Activated naive CD8-positive, alpha-beta T cell treated with anti-CD3 and anti-CD28 coated beads, Interleukin-2, amount 10 ng/mL, durations not matched to agents 7 days and 5 days (primary cell): ENCODE measurements at regions not wholly inside any gene's neighbourhood (a gene's known extent, or its start where the extent isn't known, plus 50 kb on each side); places are given as distances from the start of the nearest gene placed in this dataset.
"Not testable (repeated sequence)": the region's sequence is repeated elsewhere in the genome, so short reads cannot be mapped to it uniquely, and the experiment has no call there.

Source experiments
- ATAC-seq: fragments of 150-1000 bp; cut with Tn5 transposase; one replicate; pipeline ENCODE4 v1.10.0; 2021; ENCODE audit warnings: low read depth, moderate library complexity
- POLR2A ChIA-PET: fragments of 350-600 bp; sonication (Branson Sonifier 250); formaldehyde crosslinking; loops from one replicate; lab custom pipeline; 2021; ENCODE audit warnings: antibody characterized with exemption; lab: Charles Lee
- DNase-seq: peaks from one replicate; pipeline ENCODE4 v3.0.0; 2021
- H3K27ac Mint-ChIP-seq: one replicate; pipeline ENCODE4 v1.8.0; 2022; ENCODE audit warnings: mild to moderate bottlenecking, mixed read lengths
- H3K27me3 Mint-ChIP-seq: one replicate; pipeline ENCODE4 v1.8.0; 2022; ENCODE audit warnings: mild to moderate bottlenecking, moderate library complexity, mixed read lengths
- H3K36me3 Mint-ChIP-seq: one replicate; pipeline ENCODE4 v1.8.0; 2021; ENCODE audit warnings: mild to moderate bottlenecking, mixed read lengths
- H3K4me1 Mint-ChIP-seq: one replicate; pipeline ENCODE4 v1.8.0; 2021; ENCODE audit warnings: mixed read lengths
- H3K4me3 Mint-ChIP-seq: one replicate; pipeline ENCODE4 v1.8.0; 2022; ENCODE audit warnings: mild to moderate bottlenecking, moderate library complexity, mixed read lengths
- H3K9me3 Mint-ChIP-seq: one replicate; pipeline ENCODE4 v1.8.0; 2021; ENCODE audit warnings: mixed read lengths

DNA sequence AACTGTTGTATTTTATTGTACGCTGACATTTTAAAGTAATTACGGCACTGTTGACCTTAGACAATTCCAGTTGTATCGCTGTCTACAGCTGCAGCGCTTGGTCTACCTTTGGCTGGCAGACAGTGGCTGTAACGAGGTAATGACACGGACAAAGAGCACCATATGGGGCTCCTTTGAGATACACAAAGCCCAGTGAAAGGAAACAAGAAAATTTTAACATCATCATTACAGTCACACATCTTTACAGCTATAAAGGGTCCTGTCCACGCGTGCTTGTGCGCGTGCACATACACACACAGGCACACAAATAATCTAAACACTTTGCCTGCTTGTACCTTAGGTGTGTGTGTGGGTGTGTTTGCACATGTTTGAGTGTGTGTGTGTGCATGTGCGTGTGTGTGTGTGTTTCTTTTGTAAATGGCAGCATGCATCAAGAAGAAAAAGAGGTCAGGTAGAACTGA is 946.0 kb downstream of the NR2F1-AS1 start:
- no peak for ATAC-seq
- Mint-ChIP-seq H3K4me1 (no peaks in the 10 kb centered on the region), H3K27me3 (no peaks in the 10 kb centered on the region), H3K27ac (no peak overlapping the region), H3K36me3 (no peaks in the 10 kb centered on the region), H3K4me3 (no peak overlapping the region), H3K9me3 (peaks cover 1% of the 10 kb centered on the region)
- POLR2A ChIA-PET: no interaction called here
- DNase-seq: no peak

DNA sequence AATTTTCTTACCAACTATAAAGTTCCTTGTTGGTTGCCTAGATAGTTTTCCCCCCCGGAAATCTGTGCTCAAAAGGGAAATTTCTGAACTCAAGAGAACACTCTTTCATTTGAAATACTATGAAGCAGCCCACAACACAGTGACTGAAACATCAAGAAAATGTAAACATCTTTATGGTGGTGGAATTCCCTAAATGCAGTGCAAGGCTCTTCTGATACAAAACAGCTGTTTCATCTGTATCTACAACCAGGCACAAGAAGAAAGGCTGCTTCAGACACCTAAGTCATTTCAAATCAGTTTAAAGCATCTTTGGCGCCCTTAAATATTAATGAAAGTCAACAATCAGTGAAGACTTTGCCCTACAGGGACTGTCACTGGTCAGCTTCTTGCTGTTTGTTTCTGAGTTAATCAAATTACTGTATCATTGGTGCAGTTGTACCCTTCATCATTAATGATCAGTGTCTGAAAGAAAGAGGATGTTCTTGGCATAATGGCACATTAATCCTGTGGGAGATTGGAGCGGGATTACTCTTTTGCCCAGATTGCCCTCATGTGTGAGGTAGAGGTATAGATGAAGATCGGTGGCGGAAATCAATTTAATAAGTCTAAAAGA is 947.0 kb downstream of the NR2F1-AS1 start:
- H3K4me3 Mint-ChIP-seq: no peak overlapping the region
- POLR2A ChIA-PET: no interaction called here

DNA sequence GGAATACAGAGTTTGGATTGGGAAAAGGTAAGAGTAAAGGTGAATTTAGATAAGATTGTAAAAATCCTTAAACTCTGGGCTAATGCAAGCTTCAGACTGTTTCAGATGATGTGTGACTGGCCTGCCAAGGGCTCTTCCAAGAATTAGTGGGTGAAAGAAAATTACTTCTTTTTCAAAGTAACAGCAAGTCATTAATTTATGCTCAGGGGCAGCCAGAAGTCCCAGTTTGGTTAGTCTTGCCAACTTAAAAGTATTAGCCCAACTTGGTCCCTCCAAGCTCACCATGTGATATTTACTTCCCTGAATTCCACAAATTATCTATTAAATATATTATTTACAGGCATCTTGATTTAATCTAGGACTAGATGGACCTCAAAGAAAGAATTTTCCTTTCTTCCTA is 947.8 kb downstream of the NR2F1-AS1 start:
- no peaks in the 10 kb centered on the region for H3K36me3 Mint-ChIP-seq
- ATAC-seq (no peak), DNase-seq (no peak)
- H3K9me3 Mint-ChIP-seq: peaks cover 5% of the 10 kb centered on the region
- H3K27ac Mint-ChIP-seq: no peak overlapping the region
- POLR2A ChIA-PET: no interaction called here
- H3K4me3 Mint-ChIP-seq: no peak overlapping the region
- no peaks in the 10 kb centered on the region for H3K4me1 Mint-ChIP-seq
- H3K27me3 Mint-ChIP-seq: no peaks in the 10 kb centered on the region

More for the DNA sequence above, 947.0 kb downstream of the NR2F1-AS1 start:
- Mint-ChIP-seq H3K9me3 (peaks cover 3% of the 10 kb centered on the region), H3K27me3 (no peaks in the 10 kb centered on the region), H3K27ac (no peak overlapping the region), H3K36me3 (no peaks in the 10 kb centered on the region), H3K4me1 (no peaks in the 10 kb centered on the region)
- ATAC-seq: no peak
- no peak for DNase-seq

- DNase-seq, H3K4me3 Mint-ChIP-seq, H3K4me1 Mint-ChIP-seq, H3K9me3 Mint-ChIP-seq, H3K27ac Mint-ChIP-seq, H3K27me3 Mint-ChIP-seq, POLR2A ChIA-PET, H3K36me3 Mint-ChIP-seq, ATAC-seq: not testable (repeated sequence)
These were observed 949.8 kb downstream of the NR2F1-AS1 start for GRCh38 chr5:92631237-92631701.

- H3K27ac Mint-ChIP-seq: no peak overlapping the region
- H3K4me3 Mint-ChIP-seq: no peak overlapping the region
- H3K9me3 Mint-ChIP-seq: peaks cover 5% of the 10 kb centered on the region
- ATAC-seq (no peak), DNase-seq (no peak)
- no peaks in the 10 kb centered on the region for H3K4me1 Mint-ChIP-seq
- H3K36me3 Mint-ChIP-seq: no peaks in the 10 kb centered on the region
- POLR2A ChIA-PET: no interaction called here
- no peaks in the 10 kb centered on the region for H3K27me3 Mint-ChIP-seq
These were observed 951.4 kb downstream of the NR2F1-AS1 start for GRCh38 chr5:92629574-92629973.

- H3K4me1 Mint-ChIP-seq: no peaks in the 10 kb centered on the region
- POLR2A ChIA-PET: no interaction called here
- H3K27ac Mint-ChIP-seq: no peak overlapping the region
- H3K9me3 Mint-ChIP-seq: peaks cover 5% of the 10 kb centered on the region
- no peak for ATAC-seq
- DNase-seq: no peak
- no peaks in the 10 kb centered on the region for H3K27me3 Mint-ChIP-seq
- H3K36me3 Mint-ChIP-seq: no peaks in the 10 kb centered on the region
- H3K4me3 Mint-ChIP-seq: no peak overlapping the region
These were observed 952.0 kb downstream of the NR2F1-AS1 start for GRCh38 chr5:92629000-92629399.

DNA sequence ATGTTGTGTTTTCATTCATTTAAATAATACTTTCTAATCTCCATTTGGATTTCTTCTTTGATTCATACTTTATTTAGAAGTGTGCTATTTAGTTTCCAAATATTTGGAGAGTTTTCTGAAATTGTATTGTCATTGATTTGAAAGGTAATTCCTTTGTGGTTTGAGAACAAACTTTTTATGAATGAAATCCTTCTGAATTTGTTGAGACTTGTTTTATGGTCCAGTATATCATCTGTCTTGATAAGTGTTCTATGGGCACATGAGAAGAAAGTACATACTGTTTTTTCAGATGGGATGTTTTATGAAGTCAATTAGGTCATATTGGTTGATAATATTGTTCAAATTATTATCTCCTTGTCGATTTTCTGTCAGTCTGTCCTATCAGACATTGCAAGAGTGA is 953.8 kb downstream of the NR2F1-AS1 start:
- no peak overlapping the region for H3K4me3 Mint-ChIP-seq
- no peaks in the 10 kb centered on the region for H3K27me3 Mint-ChIP-seq
- DNase-seq (no peak), ATAC-seq (no peak)
- no peak overlapping the region for H3K27ac Mint-ChIP-seq
- no peaks in the 10 kb centered on the region for H3K4me1 Mint-ChIP-seq
- POLR2A ChIA-PET: no interaction called here
- no peaks in the 10 kb centered on the region for H3K36me3 Mint-ChIP-seq
- H3K9me3 Mint-ChIP-seq: peaks cover 5% of the 10 kb centered on the region

DNA sequence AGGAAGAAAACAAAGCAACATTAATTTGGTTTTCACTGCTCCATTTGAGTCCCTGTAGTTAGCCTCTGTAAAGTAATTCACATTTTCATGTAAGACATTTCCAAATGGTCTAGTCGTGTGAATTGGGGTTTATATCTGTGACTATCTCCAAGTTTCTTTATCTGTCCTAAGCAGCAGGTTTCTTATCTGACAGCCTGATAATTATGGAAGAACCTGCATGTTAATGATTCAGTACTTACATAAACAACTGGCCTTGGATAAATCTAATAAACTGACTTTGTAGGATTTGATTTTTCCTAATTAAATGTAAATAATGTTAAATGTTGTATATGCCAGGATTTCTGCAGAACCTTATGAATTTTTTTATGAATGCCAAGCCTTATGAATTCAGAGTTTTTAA is 964.9 kb downstream of the NR2F1-AS1 start:
- H3K27me3 Mint-ChIP-seq: no peaks in the 10 kb centered on the region
- H3K36me3 Mint-ChIP-seq: no peaks in the 10 kb centered on the region
- H3K9me3 Mint-ChIP-seq: peaks cover 1% of the 10 kb centered on the region
- POLR2A ChIA-PET: no interaction called here
- H3K4me1 Mint-ChIP-seq: no peaks in the 10 kb centered on the region
- ATAC-seq (no peak), DNase-seq (no peak)
- H3K4me3 Mint-ChIP-seq: no peak overlapping the region
- no peak overlapping the region for H3K27ac Mint-ChIP-seq

- no peak for DNase-seq
- Mint-ChIP-seq H3K4me3 (no peak overlapping the region), H3K36me3 (no peaks in the 10 kb centered on the region), H3K27ac (no peak overlapping the region), H3K27me3 (no peaks in the 10 kb centered on the region), H3K9me3 (no peaks in the 10 kb centered on the region), H3K4me1 (no peaks in the 10 kb centered on the region)
- no peak for ATAC-seq
- POLR2A ChIA-PET: no interaction called here
These were observed 967.5 kb downstream of the NR2F1-AS1 start for GRCh38 chr5:92613546-92613945.

DNA sequence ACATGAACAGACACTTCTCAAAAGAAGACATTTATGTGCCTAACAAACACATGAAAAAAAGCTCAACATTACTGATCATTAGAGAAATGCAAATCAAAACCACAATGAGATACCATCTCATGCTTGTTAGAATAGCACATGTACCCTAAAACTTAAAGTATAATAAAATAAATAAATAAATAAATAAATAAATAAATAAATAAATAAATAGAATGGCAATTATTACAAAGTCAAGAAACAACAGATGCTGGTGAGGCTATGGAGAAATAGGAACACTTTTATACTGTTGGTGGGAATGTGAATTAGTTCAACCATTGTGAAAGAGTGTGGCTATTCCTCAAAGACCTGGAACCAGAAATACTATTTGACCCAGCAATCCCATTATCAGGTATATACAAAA is 970.6 kb downstream of the NR2F1-AS1 start:
- H3K27ac Mint-ChIP-seq, DNase-seq, POLR2A ChIA-PET, H3K4me3 Mint-ChIP-seq, H3K27me3 Mint-ChIP-seq, H3K36me3 Mint-ChIP-seq, ATAC-seq, H3K4me1 Mint-ChIP-seq, H3K9me3 Mint-ChIP-seq: not testable (repeated sequence)

- H3K27ac Mint-ChIP-seq: no peak overlapping the region
- POLR2A ChIA-PET: no interaction called here
These were observed 975.4 kb downstream of the NR2F1-AS1 start for GRCh38 chr5:92605591-92605990.

DNA sequence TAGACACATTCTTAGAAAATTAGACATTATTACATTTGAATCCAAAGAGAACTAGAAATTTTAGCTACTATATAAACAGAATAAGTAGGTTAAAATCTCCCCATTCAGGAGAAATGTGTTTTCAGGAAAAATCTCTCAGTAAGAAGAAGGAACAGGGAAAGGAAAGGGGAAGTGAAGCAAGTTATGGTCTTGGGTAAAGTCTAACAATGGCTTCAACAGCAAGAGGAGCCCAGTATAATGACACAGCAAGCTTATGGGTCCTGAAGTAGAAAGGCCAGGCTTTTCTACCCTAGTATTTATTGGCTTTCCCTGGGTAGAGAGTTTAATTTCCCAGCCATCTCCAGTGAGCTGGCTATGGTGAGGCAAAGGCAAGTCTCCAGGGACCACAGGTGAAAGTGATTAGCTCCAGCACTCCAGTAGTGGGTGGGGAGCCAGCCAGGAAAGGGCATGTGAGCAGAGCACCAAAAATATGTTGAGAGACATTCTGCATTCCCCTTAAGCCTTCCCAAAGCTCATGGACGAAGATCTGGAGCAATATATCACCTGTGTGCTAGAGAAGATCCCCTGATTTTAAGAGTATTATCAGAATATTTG is 981.7 kb downstream of the NR2F1-AS1 start:
- POLR2A ChIA-PET: no interaction called here
- DNase-seq: no peak

More at GRCh38 chr5:92605591-92605990, 975.4 kb downstream of the NR2F1-AS1 start:
- Mint-ChIP-seq H3K9me3 (peaks cover 3% of the 10 kb centered on the region), H3K4me3 (no peak overlapping the region), H3K27me3 (no peaks in the 10 kb centered on the region), H3K4me1 (no peaks in the 10 kb centered on the region), H3K36me3 (no peaks in the 10 kb centered on the region)
- DNase-seq (no peak), ATAC-seq (no peak)

GRCh38 chr5:92594031-92594430 is 987.0 kb downstream of the NR2F1-AS1 start:
- Mint-ChIP-seq H3K9me3 (no peaks in the 10 kb centered on the region), H3K27me3 (no peaks in the 10 kb centered on the region), H3K4me1 (no peaks in the 10 kb centered on the region), H3K4me3 (no peak overlapping the region), H3K27ac (no peak overlapping the region), H3K36me3 (no peaks in the 10 kb centered on the region)
- DNase-seq (no peak), ATAC-seq (no peak)
- POLR2A ChIA-PET: no interaction called here

More for the DNA sequence above, 981.7 kb downstream of the NR2F1-AS1 start:
- Mint-ChIP-seq H3K36me3 (no peaks in the 10 kb centered on the region), H3K9me3 (peaks cover 3% of the 10 kb centered on the region), H3K4me3 (no peak overlapping the region), H3K4me1 (no peaks in the 10 kb centered on the region), H3K27me3 (no peaks in the 10 kb centered on the region), H3K27ac (no peak overlapping the region)
- no peak for ATAC-seq

GRCh38 chr5:92588876-92589275 is 992.1 kb downstream of the NR2F1-AS1 start:
- H3K27ac Mint-ChIP-seq: no peak overlapping the region
- H3K36me3 Mint-ChIP-seq: no peaks in the 10 kb centered on the region
- no peaks in the 10 kb centered on the region for H3K4me1 Mint-ChIP-seq
- H3K9me3 Mint-ChIP-seq: no peaks in the 10 kb centered on the region
- no peak overlapping the region for H3K4me3 Mint-ChIP-seq
- H3K27me3 Mint-ChIP-seq: no peaks in the 10 kb centered on the region
- ATAC-seq (no peak), DNase-seq (no peak)
- POLR2A ChIA-PET: no interaction called here
